HUDEP-2 (cell line): ENCODE measurements at regions not wholly inside any gene's neighbourhood (a gene's known extent, or its start where the extent isn't known, plus 50 kb on each side); places are given as distances from the start of the nearest gene placed in this dataset.

ENCODE experiments used
- DNase-seq, 76 experiments: peaks; one replicate each; lab custom pipeline; 2025; ENCODE audit not compliant: unreplicated experiment in 76 of 76; lab: John Stamatoyannopoulos, UW

DNA sequence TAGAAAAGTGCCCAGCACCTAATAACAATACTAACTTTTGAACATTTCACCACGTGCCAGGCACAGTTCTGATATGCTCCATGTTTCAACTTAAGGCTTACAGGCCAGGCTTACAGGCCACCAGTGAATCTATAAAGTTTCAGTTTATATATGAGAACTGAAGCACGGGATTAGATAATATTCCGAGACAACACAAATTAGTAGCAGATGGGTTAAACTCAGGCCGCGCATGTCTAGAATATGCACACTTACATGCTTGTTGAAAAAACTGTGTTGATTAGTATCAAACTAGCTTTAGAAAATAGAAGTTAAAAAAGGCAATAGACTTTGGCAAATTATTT, 587.9 kb downstream of the MTRR start:
- DNase-seq: peak in 6 of 76 experiments; percentile 7 to 48 (median 29)

- DNase-seq: peak; percentile 38 to 97 (median 93)
These were observed 588.5 kb downstream of the MTRR start for GRCh38 chr5:8457187-8458037.

GRCh38 chr5:8458038-8458383, 589.1 kb downstream of the MTRR start:
- DNase-seq: peak in 3 of 76 experiments; percentile 0 to 36 (median 1)

DNA sequence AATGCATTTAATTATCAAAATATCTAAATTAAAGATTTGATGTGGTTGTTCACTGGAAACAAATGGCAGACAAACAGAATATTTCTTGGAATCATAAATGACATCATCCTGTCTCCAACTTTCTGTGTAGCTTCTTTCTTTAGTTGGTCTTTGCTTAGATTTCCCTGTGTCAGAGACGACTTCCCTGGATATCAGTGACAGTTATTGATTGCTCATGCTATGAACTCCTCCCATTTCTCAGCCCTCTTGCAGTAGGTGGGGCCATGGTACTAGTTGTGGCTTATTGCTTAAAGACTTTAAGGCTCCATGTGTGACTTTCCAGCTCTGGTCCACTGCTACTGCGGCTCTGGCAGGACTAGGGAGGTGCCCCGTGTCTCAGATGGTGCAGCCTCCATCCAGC, 592.6 kb downstream of the MTRR start:
- peak in 1 of 76 experiments; percentile 10 for DNase-seq

DNA sequence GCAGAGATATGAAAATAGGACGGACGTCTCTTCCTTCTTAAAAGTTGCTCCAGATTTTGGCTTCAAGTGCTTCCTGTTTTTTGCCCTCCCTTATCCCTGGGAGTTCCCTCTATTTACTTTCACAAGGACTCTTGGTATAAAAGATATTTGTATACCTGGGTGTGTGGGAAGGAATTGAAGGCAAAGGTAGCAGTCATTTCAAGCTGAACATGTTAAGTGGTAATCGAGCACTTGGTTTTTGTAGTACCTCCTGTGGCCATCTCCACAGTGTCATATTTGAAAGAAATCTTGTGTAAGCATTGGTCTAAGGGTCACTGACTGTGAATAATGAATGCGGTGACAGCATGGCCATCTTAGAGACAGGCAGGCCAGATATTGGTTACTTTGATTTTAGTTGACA, 593.6 kb downstream of the MTRR start:
- DNase-seq: no peak

GRCh38 chr5:8470489-8470888, 601.5 kb downstream of the MTRR start:
- DNase-seq: no peak

GRCh38 chr5:8471581-8471980, 602.6 kb downstream of the MTRR start:
- DNase-seq: no peak

DNA sequence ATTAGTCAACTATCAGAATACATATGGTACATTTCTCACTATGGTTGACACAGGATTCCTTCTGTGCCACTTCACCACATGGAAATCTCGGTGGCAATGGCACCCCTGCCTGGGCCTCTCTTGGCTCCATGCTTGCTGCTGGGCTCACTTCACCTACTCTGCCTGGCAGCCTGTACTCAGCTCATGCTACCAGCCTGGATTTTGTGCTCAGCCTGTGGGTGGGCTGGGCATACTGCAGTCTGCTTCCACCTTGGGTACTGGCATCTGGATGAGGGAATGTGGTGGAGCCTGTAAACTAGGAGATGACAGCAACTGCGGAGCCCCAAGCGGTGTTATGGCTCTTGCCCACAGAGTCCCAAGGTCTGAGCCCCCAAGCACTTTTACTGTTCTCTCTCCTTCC, 604.1 kb downstream of the MTRR start:
- DNase-seq: no peak

DNA sequence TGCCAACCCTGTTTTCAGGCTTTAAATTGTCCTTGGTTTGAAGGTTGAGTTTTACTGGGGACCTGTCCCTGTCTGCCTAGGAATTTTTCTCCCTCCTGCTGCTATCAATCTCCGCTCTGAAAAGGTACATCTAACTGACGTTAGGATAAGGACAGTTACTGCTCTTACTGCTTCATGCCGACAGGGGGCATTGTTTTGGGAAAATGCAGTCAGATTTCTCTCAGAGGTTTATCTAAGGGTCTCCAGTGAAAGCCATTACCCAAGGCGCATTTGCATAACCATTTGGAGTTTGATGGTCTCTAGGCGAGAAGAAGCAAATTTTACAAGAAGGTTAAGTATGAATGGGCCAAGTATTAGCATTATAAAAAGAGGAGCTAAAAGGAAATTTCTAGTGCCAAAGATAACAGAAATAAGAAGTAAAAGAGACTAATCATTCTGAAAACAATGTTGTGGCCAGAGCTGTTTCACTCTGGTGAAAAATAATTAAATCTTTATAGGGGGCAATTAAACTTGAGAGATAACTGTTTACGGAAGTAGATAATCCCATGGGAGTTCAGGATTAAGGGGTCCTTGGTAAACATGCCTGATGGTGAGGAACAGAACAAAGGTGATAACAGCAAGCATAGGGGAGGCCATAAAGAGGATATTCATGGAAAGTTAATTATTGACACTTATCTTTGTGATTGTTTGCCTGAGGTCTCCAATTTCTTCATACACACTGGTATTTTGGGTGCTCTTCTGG, 605.0 kb downstream of the MTRR start:
- DNase-seq: no peak

GRCh38 chr5:8474569-8474930, 605.6 kb downstream of the MTRR start:
- DNase-seq: no peak

- DNase-seq: no peak
These were observed 609.4 kb downstream of the MTRR start for GRCh38 chr5:8478326-8478725.

GRCh38 chr5:8481007-8481406, 612.1 kb downstream of the MTRR start:
- DNase-seq: no peak

GRCh38 chr5:8491254-8491653, 622.3 kb downstream of the MTRR start:
- DNase-seq: no peak

GRCh38 chr5:8493176-8493575, 624.2 kb downstream of the MTRR start:
- DNase-seq: no peak

- DNase-seq: no peak
These were observed 631.5 kb downstream of the MTRR start for GRCh38 chr5:8500426-8500825.

DNA sequence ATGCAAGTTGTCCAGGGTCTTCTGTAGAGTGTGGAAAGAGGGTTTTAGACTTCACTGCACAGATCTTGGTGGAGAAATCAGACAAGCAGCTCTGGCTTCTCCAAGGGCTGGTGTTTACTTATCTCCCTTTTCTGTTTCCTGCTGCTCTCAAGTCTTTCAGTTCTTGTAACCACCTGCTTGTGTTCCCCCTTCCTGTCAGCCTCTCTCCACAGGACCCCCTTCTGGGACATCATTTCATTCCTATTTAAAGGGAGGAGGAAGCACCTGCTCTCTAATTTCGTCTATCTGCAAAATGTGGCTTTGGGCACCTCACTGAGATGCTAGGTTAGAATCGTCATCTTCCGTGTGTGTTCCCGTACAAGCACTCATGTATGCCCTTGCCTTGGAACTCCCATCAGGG, 636.2 kb downstream of the MTRR start:
- no peak for DNase-seq

- DNase-seq: no peak
These were observed 639.3 kb downstream of the MTRR start for GRCh38 chr5:8508231-8508630.

GRCh38 chr5:8516356-8516755, 647.4 kb downstream of the MTRR start:
- DNase-seq: no peak

- DNase-seq: no peak
These were observed 648.5 kb downstream of the MTRR start for GRCh38 chr5:8517456-8517855.

- DNase-seq: no peak
These were observed 652.0 kb downstream of the MTRR start for GRCh38 chr5:8520917-8521316.

DNA sequence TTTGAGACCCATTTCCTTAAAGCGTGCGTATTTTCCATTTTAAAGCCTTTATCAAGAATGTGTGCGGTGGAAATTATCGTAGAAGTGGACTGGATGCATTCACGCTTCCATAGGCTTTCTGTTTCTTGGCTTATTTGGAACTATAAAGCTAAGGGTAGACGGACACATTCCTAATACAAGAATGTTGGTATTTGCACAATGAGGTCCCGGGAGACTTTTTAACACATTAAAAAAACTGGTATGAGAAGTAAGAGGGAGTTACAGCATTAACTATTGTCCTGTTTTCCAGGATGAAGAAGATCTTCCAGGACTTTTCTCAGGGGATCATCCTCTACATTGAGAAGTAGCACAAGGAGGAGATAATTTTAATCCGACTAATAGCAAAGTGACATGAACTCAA, 653.0 kb downstream of the MTRR start:
- DNase-seq: no peak

- no peak for DNase-seq
These were observed 653.7 kb downstream of the MTRR start for GRCh38 chr5:8522646-8523045.
